Keratinocyte (primary cell): ENCODE measurements at regions not wholly inside any gene's neighbourhood (a gene's known extent, or its start where the extent isn't known, plus 50 kb on each side); places are given as distances from the start of the nearest gene placed in this dataset.

ENCODE experiments used
- DNase-seq: peaks from one replicate; pipeline ENCODE4 v3.0.0-alpha.2; 2011; ENCODE audit warnings: low read depth, missing footprints, low spot score
- FAIRE-seq: peaks from 2 replicates; lab custom pipeline; 2011; peaks lifted over from hg19 to GRCh38; lab: Jason Lieb, UNC
- H2AFZ ChIP-seq: 2 replicates; pipeline ENCODE4 v1.6.0; 2012; ENCODE audit warnings: low read length, control low read depth, inconsistent platforms; ENCODE audit not compliant: control insufficient read depth
- H3K27ac ChIP-seq: 2 replicates; pipeline ENCODE4 v1.5.1; 2011; ENCODE audit warnings: low read length; ENCODE audit not compliant: control insufficient read depth, insufficient read depth
- H3K27me3 ChIP-seq: 3 replicates; pipeline ENCODE4 v1.6.0; 2011; ENCODE audit warnings: low read length; ENCODE audit not compliant: control insufficient read depth, insufficient read depth; ENCODE audit errors: extremely low read depth
- H3K36me3 ChIP-seq, 2 experiments: 2 replicates in 1 of 2; 3 replicates in 1 of 2; pipeline ENCODE4 v1.5.1; 2011; ENCODE audit warnings: low read length in 2 of 2, mild to moderate bottlenecking in 1 of 2; ENCODE audit not compliant: control insufficient read depth in 2 of 2, insufficient read depth in 2 of 2; ENCODE audit errors: extremely low read depth in 1 of 2
- H3K4me1 ChIP-seq: 3 replicates; pipeline ENCODE4 v1.5.1; 2011; ENCODE audit warnings: low read length; ENCODE audit not compliant: control insufficient read depth, insufficient read depth; ENCODE audit errors: extremely low read depth
- H3K4me2 ChIP-seq: 3 replicates; pipeline ENCODE4 v1.6.0; 2011; ENCODE audit warnings: low read depth, low read length; ENCODE audit not compliant: control insufficient read depth, insufficient read depth; ENCODE audit errors: extremely low read depth
- H3K4me3 ChIP-seq, 3 experiments: fragments of 200-600 bp in 1 of 3; sonication (generic) in 1 of 3; 2 replicates in 2 of 3; 3 replicates in 1 of 3; pipeline ENCODE4 v1.5.1; 2011 to 2016; ENCODE audit warnings: low read length in 3 of 3, mild to moderate bottlenecking in 3 of 3, control low read depth in 2 of 3, inconsistent platforms in 1 of 3, low read depth in 1 of 3, mixed read lengths in 1 of 3, mixed run types in 1 of 3, moderate library complexity in 1 of 3; ENCODE audit not compliant: control insufficient read depth in 2 of 3, insufficient read depth in 2 of 3; ENCODE audit errors: extremely low read depth in 1 of 3
- H3K79me2 ChIP-seq: 2 replicates; pipeline ENCODE4 v1.6.0; 2012; ENCODE audit warnings: low read length; ENCODE audit not compliant: control insufficient read depth, insufficient read depth
- H3K9ac ChIP-seq: 3 replicates; pipeline ENCODE4 v1.6.0; 2011; ENCODE audit warnings: low read length; ENCODE audit not compliant: control insufficient read depth, insufficient read depth; ENCODE audit errors: extremely low read depth
- H3K9me1 ChIP-seq: 3 replicates; pipeline ENCODE4 v1.6.0; 2011; ENCODE audit warnings: low read length; ENCODE audit not compliant: control insufficient read depth, insufficient read depth; ENCODE audit errors: extremely low read depth
- H3K9me3 ChIP-seq: 2 replicates; pipeline ENCODE4 v1.5.1; 2012; ENCODE audit warnings: low read depth, low read length; ENCODE audit not compliant: control insufficient read depth
- H4K20me1 ChIP-seq: 3 replicates; pipeline ENCODE4 v1.6.0; 2011; ENCODE audit warnings: low read length; ENCODE audit not compliant: control insufficient read depth, insufficient read depth; ENCODE audit errors: extremely low read depth
- CTCF ChIP-seq, 3 experiments: IDR thresholded peaks in 1 of 3; conservative IDR thresholded peaks in 1 of 3; optimal IDR thresholded peaks in 1 of 3; 2 replicates in 2 of 3; 3 replicates in 1 of 3; pipeline versions ENCODE3 to v1.5.1; 2011; ENCODE audit warnings: low read length in 3 of 3, mild to moderate bottlenecking in 3 of 3, moderate library complexity in 2 of 3, control low read depth in 1 of 3, inconsistent platforms in 1 of 3; ENCODE audit not compliant: insufficient read depth in 2 of 3; ENCODE audit errors: extremely low read depth in 1 of 3
- EZH2 ChIP-seq: IDR thresholded peaks from one replicate; pipeline ENCODE4 v1.6.1; 2012; ENCODE audit warnings: inconsistent platforms, mild to moderate bottlenecking, low read length, moderate library complexity
- dilution Hi-C: fragments of 300-500 bp; cut with MboI; formaldehyde crosslinking; loops from one replicate; pipeline ENCODE4 v1.7.0; 2020; ENCODE audit warnings: low sequenced_read_pairs; ENCODE audit not compliant: extremely low pct_ligation_motif_present

GRCh38 chr6:1485678-1486077, 96.3 kb downstream of the FOXF2 start:
- Histone ChIP-seq H3K27me3 (no peaks in the 10 kb centered on the region), H3K4me1 (peaks cover 36% of the 10 kb centered on the region), H3K9me1 (no peaks in the 10 kb centered on the region), H3K79me2 (no peaks in the 10 kb centered on the region), H4K20me1 (no peaks in the 10 kb centered on the region), H2AFZ (no peak overlapping the region), H3K9me3 (no peaks in the 10 kb centered on the region), H3K36me3 (no peaks in the 10 kb centered on the region), H3K27ac (peak overlapping the region; percentile 71), H3K4me2 (peak overlapping the region; percentile 49), H3K4me3 (no peak overlapping the region), H3K9ac (no peak overlapping the region)
- dilution Hi-C loops, result no loop called here
- DNase-seq, result peak; percentile 68
- peak; percentile 74 for FAIRE-seq
- no peak for TF ChIP-seq EZH2
- TF ChIP-seq CTCF (optimal IDR thresholded peaks at IDR 0.05 in 1 of 3, IDR thresholded peaks at IDR 0.05 in 1 of 3, conservative IDR thresholded peaks at IDR 0.05 in 1 of 3; ENCODE audit: extremely low read depth in 1 of 3, insufficient read depth in 2 of 3, low read length in 3 of 3), result no peak

- Histone ChIP-seq H3K4me2 (no peak overlapping the region), H3K9me3 (no peaks in the 10 kb centered on the region), H3K27me3 (no peaks in the 10 kb centered on the region), H3K4me3 (no peak overlapping the region), H3K79me2 (no peaks in the 10 kb centered on the region), H2AFZ (no peak overlapping the region), H3K9ac (no peak overlapping the region), H3K27ac (peak overlapping the region; percentile 59), H3K9me1 (no peaks in the 10 kb centered on the region), H3K36me3 (no peaks in the 10 kb centered on the region), H4K20me1 (no peaks in the 10 kb centered on the region), H3K4me1 (peaks cover 31% of the 10 kb centered on the region)
- TF ChIP-seq CTCF (optimal IDR thresholded peaks at IDR 0.05 in 1 of 3, IDR thresholded peaks at IDR 0.05 in 1 of 3, conservative IDR thresholded peaks at IDR 0.05 in 1 of 3; ENCODE audit: extremely low read depth in 1 of 3, insufficient read depth in 2 of 3, low read length in 3 of 3) (no peak), EZH2 (no peak)
- no peak for DNase-seq
- dilution Hi-C loops, result no loop called here
- no peak for FAIRE-seq
Observed at GRCh38 chr6:1486387-1486786, 97.0 kb downstream of the FOXF2 start.
